GM18873 (cell line): ENCODE measurements at regions not wholly inside any gene's neighbourhood (a gene's known extent, or its start where the extent isn't known, plus 50 kb on each side); places are given as distances from the start of the nearest gene placed in this dataset.
"Not testable (repeated sequence)": the region's sequence is repeated elsewhere in the genome, so short reads cannot be mapped to it uniquely, and the experiment has no call there.

Experiments used
- ATAC-seq: cut with Tn5 transposase; IDR thresholded peaks from one replicate; pipeline ENCODE4 v1.9.1; 2021; ENCODE audit warnings: mild to moderate bottlenecking, moderate library complexity, moderate number of reproducible peaks; ENCODE audit not compliant: unreplicated experiment, low FRiP score

- no peak for ATAC-seq
Observed at GRCh38 chr10:78420946-78421735, 387.5 kb downstream of the RPS24 start.

GRCh38 chr10:78424050-78424449, 390.4 kb downstream of the RPS24 start:
- ATAC-seq, result not testable (repeated sequence)

- no peak for ATAC-seq
Observed at GRCh38 chr10:78424723-78425122, 391.1 kb downstream of the RPS24 start.

GRCh38 chr10:78426181-78426580, 392.5 kb downstream of the RPS24 start:
- no peak for ATAC-seq

- no peak for ATAC-seq
Observed at GRCh38 chr10:78427497-78428031, 393.9 kb downstream of the RPS24 start.

- ATAC-seq, result no peak
Observed at GRCh38 chr10:78428579-78428978, 394.9 kb downstream of the RPS24 start.

- no peak for ATAC-seq
Observed at GRCh38 chr10:78429984-78430383, 396.3 kb downstream of the RPS24 start.

GRCh38 chr10:78432583-78432982, 398.9 kb downstream of the RPS24 start:
- no peak for ATAC-seq

- no peak for ATAC-seq
Observed at GRCh38 chr10:78433076-78433595, 399.5 kb downstream of the RPS24 start.

- ATAC-seq, result no peak
Observed at GRCh38 chr10:78433766-78434535, 400.3 kb downstream of the RPS24 start.

GRCh38 chr10:78434886-78435285, 401.2 kb downstream of the RPS24 start:
- ATAC-seq, result no peak

- no peak for ATAC-seq
Observed at GRCh38 chr10:78435484-78436221, 402.0 kb downstream of the RPS24 start.

- ATAC-seq, result no peak
Observed at GRCh38 chr10:78436222-78436573, 402.5 kb downstream of the RPS24 start.

GRCh38 chr10:78436706-78437406, 403.2 kb downstream of the RPS24 start:
- ATAC-seq, result no peak

GRCh38 chr10:78437407-78437768, 403.7 kb downstream of the RPS24 start:
- ATAC-seq, result no peak

GRCh38 chr10:78437998-78438906, 404.6 kb downstream of the RPS24 start:
- ATAC-seq, result no peak

GRCh38 chr10:78438907-78439809, 405.5 kb downstream of the RPS24 start:
- ATAC-seq, result no peak

GRCh38 chr10:78441010-78441409, 407.3 kb downstream of the RPS24 start:
- no peak for ATAC-seq
